Neural cell (in vitro differentiated cells): ENCODE measurements at regions not wholly inside any gene's neighbourhood (a gene's known extent, or its start where the extent isn't known, plus 50 kb on each side); places are given as distances from the start of the nearest gene placed in this dataset.

Experiments
- H2AFZ ChIP-seq: fragments of 200-600, 300-800 bp; sonication (generic), shearing (Covaris generic); 2 replicates; pipeline ENCODE4 v1.6.0; 2014; ENCODE audit warnings: low read depth, mild to moderate bottlenecking, antibody characterized with exemption, low read length, moderate library complexity
- H3F3A ChIP-seq: fragments of 200-600 bp; shearing (Covaris generic); 2 replicates; pipeline ENCODE4 v1.6.1; 2016; ENCODE audit warnings: mild to moderate bottlenecking, moderate library complexity, mixed read lengths, antibody characterized with exemption, low read length; ENCODE audit not compliant: insufficient read depth, poor library complexity, severe bottlenecking
- H3K27ac ChIP-seq: fragments of 200-600, 300-800 bp; sonication (generic), shearing (Covaris generic); 2 replicates; pipeline ENCODE4 v1.5.1; 2014; ENCODE audit warnings: mild to moderate bottlenecking, low read length, moderate library complexity
- H3K27me3 ChIP-seq: fragments of 300-800, 200-600 bp; sonication (generic), shearing (Covaris generic); 2 replicates; pipeline ENCODE4 v1.6.0; 2014; ENCODE audit warnings: mild to moderate bottlenecking, low read depth, low read length, moderate library complexity; ENCODE audit not compliant: insufficient read depth
- H3K36me3 ChIP-seq: fragments of 300-800, 200-600 bp; sonication (generic), shearing (Covaris generic); 2 replicates; pipeline ENCODE4 v1.5.1; 2014; ENCODE audit warnings: mild to moderate bottlenecking, antibody characterized with exemption, low read length, moderate library complexity; ENCODE audit not compliant: insufficient read depth
- H3K4me2 ChIP-seq: fragments of 300-800, 200-600 bp; sonication (generic), shearing (Covaris generic); 2 replicates; pipeline ENCODE4 v1.6.0; 2014; ENCODE audit warnings: mild to moderate bottlenecking, low read length
- H3K4me3 ChIP-seq: fragments of 300-800, 200-600 bp; sonication (generic), shearing (Covaris generic); 2 replicates; pipeline ENCODE4 v1.5.1; 2014; ENCODE audit warnings: mild to moderate bottlenecking, low read length, moderate library complexity
- H3K79me2 ChIP-seq: fragments of 200-600 bp; shearing (Covaris generic); replicated peaks from 2 replicates; pipeline ENCODE4 v1.6.0; 2014; ENCODE audit warnings: mild to moderate bottlenecking, low read length, moderate library complexity; ENCODE audit not compliant: insufficient read depth
- H3K9ac ChIP-seq: fragments of 300-800, 200-600 bp; sonication (generic), shearing (Covaris generic); 2 replicates; pipeline ENCODE4 v1.6.1; 2016; ENCODE audit warnings: mild to moderate bottlenecking, low read length, mixed read lengths
- H3K9me2 ChIP-seq: fragments of 200-600 bp; shearing (Covaris generic); 2 replicates; pipeline ENCODE4 v1.6.1; 2016; ENCODE audit warnings: mild to moderate bottlenecking, low read length, mixed read lengths; ENCODE audit not compliant: insufficient read depth
- H3K9me3 ChIP-seq: fragments of 200-600, 300-800 bp; sonication (generic), shearing (Covaris generic); 2 replicates; pipeline ENCODE4 v1.6.1; 2016; ENCODE audit warnings: mild to moderate bottlenecking, mixed run types, low read length, moderate library complexity, mixed read lengths
- H4K20me1 ChIP-seq: fragments of 200-600 bp; shearing (Covaris generic); 2 replicates; pipeline ENCODE4 v1.6.1; 2016; ENCODE audit warnings: mild to moderate bottlenecking, mixed run types; ENCODE audit not compliant: insufficient read depth
- EP300 ChIP-seq: fragments of 450-650 bp; conservative IDR thresholded peaks from 2 replicates; pipeline ENCODE4 v1.6.1; 2014; ENCODE audit warnings: antibody characterized with exemption, mild to moderate bottlenecking, moderate library complexity; ENCODE audit not compliant: poor library complexity, severe bottlenecking
- EZH2 ChIP-seq: fragments of 200-600, 300-800 bp; shearing (Covaris generic), sonication (generic); IDR thresholded peaks from 2 replicates; pipeline ENCODE4 v1.6.1; 2014; ENCODE audit warnings: antibody characterized with exemption, low read length, borderline replicate concordance, mild to moderate bottlenecking; ENCODE audit not compliant: insufficient read depth, poor library complexity, severe bottlenecking
- MXI1 ChIP-seq: fragments of 450-650 bp; conservative IDR thresholded peaks from 2 replicates; pipeline ENCODE4 v1.6.1; 2014; ENCODE audit warnings: antibody characterized with exemption, mild to moderate bottlenecking; ENCODE audit not compliant: poor library complexity, severe bottlenecking
- POLR2AphosphoS5 ChIP-seq: IDR thresholded peaks from 2 replicates; pipeline ENCODE4 v1.6.1; 2012
- RAD21 ChIP-seq: fragments of 450-650 bp; conservative IDR thresholded peaks from 2 replicates; pipeline ENCODE4 v1.6.1; 2014; ENCODE audit warnings: antibody characterized with exemption, mild to moderate bottlenecking, moderate library complexity
- SMC3 ChIP-seq: fragments of 450-650 bp; conservative IDR thresholded peaks from 2 replicates; pipeline ENCODE4 v1.6.1; 2014; ENCODE audit warnings: antibody characterized with exemption, mild to moderate bottlenecking, moderate library complexity; ENCODE audit not compliant: poor library complexity
- TAF1 ChIP-seq: IDR thresholded peaks from 2 replicates; pipeline ENCODE4 v1.6.1; 2012; ENCODE audit warnings: low read depth
- TF ChIP-seq, protein P1 (sequence below): fragments of 450-650 bp; IDR thresholded peaks from 2 replicates; pipeline ENCODE4 v1.5.1; 2014; ENCODE audit warnings: antibody characterized with exemption, mild to moderate bottlenecking, moderate library complexity; ENCODE audit not compliant: poor library complexity, severe bottlenecking
- TF ChIP-seq, protein P2 (sequence below): IDR thresholded peaks from 2 replicates; pipeline ENCODE4 v1.6.1; 2012; ENCODE audit warnings: borderline replicate concordance

DNA sequence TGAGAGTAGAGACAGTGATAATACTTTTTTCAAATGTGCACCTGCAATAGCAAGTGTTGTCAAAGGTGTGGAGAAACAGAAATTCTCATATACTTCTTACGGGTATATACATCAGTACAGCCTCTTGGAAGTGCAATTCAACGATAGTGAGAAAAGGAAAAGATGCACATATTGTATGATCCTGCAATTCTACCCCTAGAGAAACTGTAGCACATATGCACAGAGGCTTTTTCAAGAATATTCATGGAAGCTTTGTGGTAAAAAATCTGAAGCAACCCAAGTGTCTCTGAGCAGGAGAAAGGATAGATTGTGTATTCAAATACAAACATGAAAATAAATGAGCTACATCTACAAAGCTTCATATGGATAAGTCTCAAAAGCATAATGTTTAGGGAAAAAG lies 94.7 kb upstream of the PREP start:
- no peak overlapping the region for H3K4me3 ChIP-seq
- no peaks in the 10 kb centered on the region for H3K36me3 ChIP-seq
- no peak for TF ChIP-seq POLR2AphosphoS5
- no peak for TF ChIP-seq RAD21
- TF ChIP-seq EZH2 = no peak
- no peak for TF ChIP-seq TAF1
- no peak for TF ChIP-seq MXI1
- TF ChIP-seq, protein P1, sequence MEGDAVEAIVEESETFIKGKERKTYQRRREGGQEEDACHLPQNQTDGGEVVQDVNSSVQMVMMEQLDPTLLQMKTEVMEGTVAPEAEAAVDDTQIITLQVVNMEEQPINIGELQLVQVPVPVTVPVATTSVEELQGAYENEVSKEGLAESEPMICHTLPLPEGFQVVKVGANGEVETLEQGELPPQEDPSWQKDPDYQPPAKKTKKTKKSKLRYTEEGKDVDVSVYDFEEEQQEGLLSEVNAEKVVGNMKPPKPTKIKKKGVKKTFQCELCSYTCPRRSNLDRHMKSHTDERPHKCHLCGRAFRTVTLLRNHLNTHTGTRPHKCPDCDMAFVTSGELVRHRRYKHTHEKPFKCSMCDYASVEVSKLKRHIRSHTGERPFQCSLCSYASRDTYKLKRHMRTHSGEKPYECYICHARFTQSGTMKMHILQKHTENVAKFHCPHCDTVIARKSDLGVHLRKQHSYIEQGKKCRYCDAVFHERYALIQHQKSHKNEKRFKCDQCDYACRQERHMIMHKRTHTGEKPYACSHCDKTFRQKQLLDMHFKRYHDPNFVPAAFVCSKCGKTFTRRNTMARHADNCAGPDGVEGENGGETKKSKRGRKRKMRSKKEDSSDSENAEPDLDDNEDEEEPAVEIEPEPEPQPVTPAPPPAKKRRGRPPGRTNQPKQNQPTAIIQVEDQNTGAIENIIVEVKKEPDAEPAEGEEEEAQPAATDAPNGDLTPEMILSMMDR = no peak
- TF ChIP-seq SMC3 = no peak
- TF ChIP-seq, protein P2, sequence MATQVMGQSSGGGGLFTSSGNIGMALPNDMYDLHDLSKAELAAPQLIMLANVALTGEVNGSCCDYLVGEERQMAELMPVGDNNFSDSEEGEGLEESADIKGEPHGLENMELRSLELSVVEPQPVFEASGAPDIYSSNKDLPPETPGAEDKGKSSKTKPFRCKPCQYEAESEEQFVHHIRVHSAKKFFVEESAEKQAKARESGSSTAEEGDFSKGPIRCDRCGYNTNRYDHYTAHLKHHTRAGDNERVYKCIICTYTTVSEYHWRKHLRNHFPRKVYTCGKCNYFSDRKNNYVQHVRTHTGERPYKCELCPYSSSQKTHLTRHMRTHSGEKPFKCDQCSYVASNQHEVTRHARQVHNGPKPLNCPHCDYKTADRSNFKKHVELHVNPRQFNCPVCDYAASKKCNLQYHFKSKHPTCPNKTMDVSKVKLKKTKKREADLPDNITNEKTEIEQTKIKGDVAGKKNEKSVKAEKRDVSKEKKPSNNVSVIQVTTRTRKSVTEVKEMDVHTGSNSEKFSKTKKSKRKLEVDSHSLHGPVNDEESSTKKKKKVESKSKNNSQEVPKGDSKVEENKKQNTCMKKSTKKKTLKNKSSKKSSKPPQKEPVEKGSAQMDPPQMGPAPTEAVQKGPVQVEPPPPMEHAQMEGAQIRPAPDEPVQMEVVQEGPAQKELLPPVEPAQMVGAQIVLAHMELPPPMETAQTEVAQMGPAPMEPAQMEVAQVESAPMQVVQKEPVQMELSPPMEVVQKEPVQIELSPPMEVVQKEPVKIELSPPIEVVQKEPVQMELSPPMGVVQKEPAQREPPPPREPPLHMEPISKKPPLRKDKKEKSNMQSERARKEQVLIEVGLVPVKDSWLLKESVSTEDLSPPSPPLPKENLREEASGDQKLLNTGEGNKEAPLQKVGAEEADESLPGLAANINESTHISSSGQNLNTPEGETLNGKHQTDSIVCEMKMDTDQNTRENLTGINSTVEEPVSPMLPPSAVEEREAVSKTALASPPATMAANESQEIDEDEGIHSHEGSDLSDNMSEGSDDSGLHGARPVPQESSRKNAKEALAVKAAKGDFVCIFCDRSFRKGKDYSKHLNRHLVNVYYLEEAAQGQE = no peak
- TF ChIP-seq EP300 = no peak
- H3K79me2 ChIP-seq = no peaks in the 10 kb centered on the region
- H4K20me1 ChIP-seq = no peaks in the 10 kb centered on the region
- H3K4me2 ChIP-seq = no peak overlapping the region
- H3K27me3 ChIP-seq = no peaks in the 10 kb centered on the region
- no peaks in the 10 kb centered on the region for H3K9me2 ChIP-seq
- H3K27ac ChIP-seq = no peak overlapping the region
- H3K9ac ChIP-seq = no peak overlapping the region
- H2AFZ ChIP-seq = no peak overlapping the region
- no peaks in the 10 kb centered on the region for H3F3A ChIP-seq
- no peaks in the 10 kb centered on the region for H3K9me3 ChIP-seq

DNA sequence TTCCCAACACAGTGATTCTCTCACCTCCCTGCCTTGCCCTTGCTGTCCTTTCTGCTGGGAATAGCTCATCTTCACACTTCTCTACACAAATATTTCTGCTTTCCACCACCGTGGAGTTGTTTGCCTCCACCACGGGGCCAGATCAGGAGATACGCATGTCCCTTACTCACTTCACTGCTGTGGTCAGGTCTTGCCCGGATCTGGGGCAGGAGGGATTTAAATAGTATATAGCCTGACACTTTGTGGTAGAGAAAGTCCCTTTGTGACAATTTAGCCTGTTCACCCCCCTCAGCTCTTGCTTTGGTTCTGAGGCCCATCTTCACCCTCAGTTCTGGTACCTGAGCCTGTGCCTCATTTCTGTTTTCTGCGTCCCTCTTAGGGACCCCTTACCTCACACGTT lies 92.6 kb upstream of the PREP start:
- H3K27me3 ChIP-seq = no peaks in the 10 kb centered on the region
- no peaks in the 10 kb centered on the region for H3K9me2 ChIP-seq
- H4K20me1 ChIP-seq = no peaks in the 10 kb centered on the region
- TF ChIP-seq MXI1 (no peak), SMC3 (no peak), EP300 (no peak), RAD21 (no peak)
- no peaks in the 10 kb centered on the region for H3K36me3 ChIP-seq
- H3F3A ChIP-seq = no peaks in the 10 kb centered on the region
- no peak overlapping the region for H3K27ac ChIP-seq
- H3K4me3 ChIP-seq = no peak overlapping the region
- H3K9me3 ChIP-seq = no peaks in the 10 kb centered on the region
- no peak overlapping the region for H3K4me2 ChIP-seq
- H2AFZ ChIP-seq = no peak overlapping the region
- H3K79me2 ChIP-seq = no peaks in the 10 kb centered on the region
- H3K9ac ChIP-seq = no peak overlapping the region

DNA sequence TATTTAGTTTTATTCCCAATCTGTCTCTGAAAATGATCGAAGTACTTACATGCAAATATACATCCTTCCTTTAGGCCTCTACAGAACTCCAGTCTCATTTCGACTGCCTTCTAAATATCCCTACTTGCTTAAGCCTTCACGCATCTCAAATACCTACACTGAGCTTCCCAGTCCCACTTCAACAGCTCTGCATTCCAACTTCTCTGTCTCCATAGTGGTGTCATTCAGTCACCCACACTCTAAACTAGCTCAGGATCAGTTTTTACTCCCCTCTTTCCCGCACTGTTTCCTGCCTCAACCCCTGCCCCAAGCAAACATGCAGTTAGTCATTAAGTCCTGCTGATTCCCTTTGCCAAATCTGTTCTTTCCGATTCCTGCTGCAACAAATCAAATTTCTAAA lies 91.8 kb upstream of the PREP start:
- H3K4me3 ChIP-seq = no peak overlapping the region
- TF ChIP-seq, protein P1 = no peak
- no peak for TF ChIP-seq SMC3
- no peak for TF ChIP-seq EP300
- TF ChIP-seq, protein P2 = no peak
- TF ChIP-seq TAF1 = no peak
- no peak for TF ChIP-seq POLR2AphosphoS5
- TF ChIP-seq RAD21 = no peak
- TF ChIP-seq MXI1 = no peak
- TF ChIP-seq EZH2 = no peak

More for the DNA sequence above, 91.8 kb upstream of the PREP start:
- no peak overlapping the region for H2AFZ ChIP-seq
- no peaks in the 10 kb centered on the region for H3F3A ChIP-seq
- no peaks in the 10 kb centered on the region for H3K79me2 ChIP-seq
- H3K36me3 ChIP-seq = no peaks in the 10 kb centered on the region
- H3K9ac ChIP-seq = no peak overlapping the region
- H3K27me3 ChIP-seq = no peaks in the 10 kb centered on the region
- H3K9me3 ChIP-seq = no peaks in the 10 kb centered on the region
- no peak overlapping the region for H3K4me2 ChIP-seq
- H4K20me1 ChIP-seq = no peaks in the 10 kb centered on the region
- no peak overlapping the region for H3K27ac ChIP-seq
- H3K9me2 ChIP-seq = no peaks in the 10 kb centered on the region
